ENCODE measurements at regions not wholly inside any gene's neighbourhood (a gene's known extent, or its start where the extent isn't known, plus 50 kb on each side); places are given as distances from the start of the nearest gene placed in this dataset.
"Not testable (repeated sequence)": the region's sequence is repeated elsewhere in the genome, so short reads cannot be mapped to it uniquely, and the experiment has no call there.

DNA sequence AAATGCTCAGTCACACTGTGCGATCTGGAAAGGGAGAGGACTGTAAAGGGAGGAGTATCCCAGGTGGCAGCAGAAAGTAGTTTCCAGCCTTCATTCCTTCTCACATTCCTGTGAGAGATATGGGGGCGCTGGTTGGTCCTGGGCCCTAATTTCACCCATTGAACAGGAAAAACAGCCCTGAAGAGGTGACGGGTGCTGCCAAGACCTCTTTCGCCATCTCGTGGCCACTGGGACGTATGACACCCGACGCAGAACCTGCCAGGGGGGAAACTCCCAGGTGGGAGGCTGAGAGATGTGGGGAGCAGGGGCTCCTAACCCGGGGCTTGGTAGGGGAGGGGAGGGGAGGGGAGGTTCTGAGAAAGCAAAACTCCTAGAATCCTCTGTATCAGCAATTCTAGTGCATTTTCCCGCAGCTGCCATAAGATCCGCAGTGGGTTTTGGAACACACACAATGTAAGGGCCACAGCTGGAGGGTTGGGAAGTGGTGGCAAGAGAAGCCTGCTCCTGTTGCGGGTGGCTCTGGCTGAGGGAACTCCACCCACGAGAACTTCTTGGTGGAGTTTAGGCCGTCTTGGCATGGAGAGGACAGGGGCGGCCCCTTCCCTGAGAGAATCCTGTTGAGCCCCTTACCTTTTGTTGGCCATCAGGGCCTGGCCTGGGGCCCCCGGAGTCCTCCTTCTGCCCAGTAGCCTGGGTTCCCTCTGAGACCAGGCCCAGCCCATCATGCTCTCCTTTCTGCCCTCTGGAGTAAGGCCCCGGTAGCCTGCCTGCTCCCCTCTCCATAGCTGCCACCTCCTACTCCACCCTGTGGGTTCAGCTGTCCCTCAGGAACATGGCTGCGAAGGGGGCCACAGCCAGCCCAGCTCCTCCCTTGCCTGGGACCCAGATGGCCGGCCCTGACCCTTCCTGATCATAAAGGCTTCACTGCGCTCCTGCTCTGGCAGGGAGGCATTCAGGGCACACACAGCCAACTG lies 134.1 kb downstream of the OR13H1 start:
- intact Hi-C loops (cut with micrococcal nuclease; ENCODE audit: unreplicated experiment), result loop anchor here (1.0 to 5.0 kb wide), 2 partner anchors 686 to 702 kb away; no protein-coding TSS in a partner anchor
- BruUV-seq (replicated peaks), result no TSS peak
- Mint-ChIP-seq H3K36me3 (ENCODE audit: insufficient read depth, unreplicated experiment) (peaks cover 4% of the 10 kb centered on the region), H3K27me3 (ENCODE audit: unreplicated experiment) (peaks cover 10% of the 10 kb centered on the region), H3K4me3 (ENCODE audit: low read depth, unreplicated experiment) (no peak overlapping the region), H3K4me1 (ENCODE audit: low read depth, unreplicated experiment) (no peaks in the 10 kb centered on the region), H3K27ac (ENCODE audit: unreplicated experiment) (no peak overlapping the region), H3K9me3 (ENCODE audit: low read depth, unreplicated experiment) (no peaks in the 10 kb centered on the region)
- peak; percentile 50 for DNase-seq
- TF ChIP-seq, protein P1, sequence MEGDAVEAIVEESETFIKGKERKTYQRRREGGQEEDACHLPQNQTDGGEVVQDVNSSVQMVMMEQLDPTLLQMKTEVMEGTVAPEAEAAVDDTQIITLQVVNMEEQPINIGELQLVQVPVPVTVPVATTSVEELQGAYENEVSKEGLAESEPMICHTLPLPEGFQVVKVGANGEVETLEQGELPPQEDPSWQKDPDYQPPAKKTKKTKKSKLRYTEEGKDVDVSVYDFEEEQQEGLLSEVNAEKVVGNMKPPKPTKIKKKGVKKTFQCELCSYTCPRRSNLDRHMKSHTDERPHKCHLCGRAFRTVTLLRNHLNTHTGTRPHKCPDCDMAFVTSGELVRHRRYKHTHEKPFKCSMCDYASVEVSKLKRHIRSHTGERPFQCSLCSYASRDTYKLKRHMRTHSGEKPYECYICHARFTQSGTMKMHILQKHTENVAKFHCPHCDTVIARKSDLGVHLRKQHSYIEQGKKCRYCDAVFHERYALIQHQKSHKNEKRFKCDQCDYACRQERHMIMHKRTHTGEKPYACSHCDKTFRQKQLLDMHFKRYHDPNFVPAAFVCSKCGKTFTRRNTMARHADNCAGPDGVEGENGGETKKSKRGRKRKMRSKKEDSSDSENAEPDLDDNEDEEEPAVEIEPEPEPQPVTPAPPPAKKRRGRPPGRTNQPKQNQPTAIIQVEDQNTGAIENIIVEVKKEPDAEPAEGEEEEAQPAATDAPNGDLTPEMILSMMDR (IDR thresholded peaks at IDR 0.05; ENCODE audit: unreplicated experiment), result peak; percentile 71
- CTCF ChIA-PET, result interaction anchor here (0.7 kb wide), 1 partner anchor 691 kb away, joined by 3 read pairs; no protein-coding TSS in a partner anchor

DNA sequence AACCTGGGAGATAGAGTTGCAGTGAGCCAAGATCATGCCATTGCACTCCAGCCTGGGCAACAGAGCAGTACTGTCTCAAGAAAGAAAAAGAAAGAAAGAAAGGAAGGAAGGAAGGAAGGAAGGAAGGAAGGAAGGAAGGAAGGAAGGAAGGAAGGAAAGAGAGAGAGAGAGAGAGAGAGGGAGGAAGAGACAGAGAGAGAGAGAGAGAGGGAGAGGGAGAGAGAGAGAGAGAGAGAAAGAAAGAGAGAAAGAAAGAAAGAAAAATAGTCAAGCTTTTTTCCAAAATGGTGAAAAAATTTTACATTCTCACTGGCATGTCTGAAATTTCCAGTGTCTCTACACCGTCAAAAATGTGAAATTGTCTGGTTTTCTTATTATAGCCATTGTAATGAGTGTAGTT lies 138.9 kb downstream of the OR13H1 start:
- BruUV-seq (replicated peaks); intact Hi-C loops (cut with micrococcal nuclease; ENCODE audit: unreplicated experiment); H3K4me3 Mint-ChIP-seq (ENCODE audit: low read depth, unreplicated experiment); DNase-seq; CTCF ChIA-PET; H3K36me3 Mint-ChIP-seq (ENCODE audit: insufficient read depth, unreplicated experiment); H3K9me3 Mint-ChIP-seq (ENCODE audit: low read depth, unreplicated experiment); H3K4me1 Mint-ChIP-seq (ENCODE audit: low read depth, unreplicated experiment); H3K27ac Mint-ChIP-seq (ENCODE audit: unreplicated experiment): not testable (repeated sequence)
- H3K27me3 Mint-ChIP-seq (ENCODE audit: unreplicated experiment), result peaks cover 10% of the 10 kb centered on the region

DNA sequence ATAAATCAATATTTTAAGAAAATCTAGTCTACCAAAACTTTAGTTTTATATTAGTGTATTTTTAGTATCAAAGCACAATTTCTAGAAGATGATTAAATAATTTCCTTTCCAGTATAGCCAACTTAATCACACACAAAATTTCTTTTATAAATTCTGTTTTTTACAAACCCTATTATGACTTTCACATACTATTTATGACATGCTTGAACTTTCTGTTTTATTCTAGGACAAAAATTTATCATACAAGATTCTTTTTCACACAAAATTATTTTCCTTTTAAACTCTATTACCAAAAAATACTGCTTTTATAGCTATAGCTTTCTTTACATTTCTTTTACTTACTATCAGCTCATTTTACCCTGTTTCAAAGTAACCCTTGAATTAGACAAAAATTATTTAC lies 149.5 kb downstream of the OR13H1 start:
- intact Hi-C loops (cut with micrococcal nuclease; ENCODE audit: unreplicated experiment), result no loop called here
- H3K27ac Mint-ChIP-seq (ENCODE audit: unreplicated experiment), result no peak overlapping the region
- H3K36me3 Mint-ChIP-seq (ENCODE audit: insufficient read depth, unreplicated experiment), result no peaks in the 10 kb centered on the region
- no peak overlapping the region for H3K4me3 Mint-ChIP-seq (ENCODE audit: low read depth, unreplicated experiment)
- H3K27me3 Mint-ChIP-seq (ENCODE audit: unreplicated experiment), result no peaks in the 10 kb centered on the region
- CTCF ChIA-PET, result no interaction called here
- no TSS peak for BruUV-seq (replicated peaks)
- TF ChIP-seq, protein P1 (IDR thresholded peaks at IDR 0.05; ENCODE audit: unreplicated experiment), result no peak
- no peaks in the 10 kb centered on the region for H3K4me1 Mint-ChIP-seq (ENCODE audit: low read depth, unreplicated experiment)
- DNase-seq, result no peak
- H3K9me3 Mint-ChIP-seq (ENCODE audit: low read depth, unreplicated experiment), result no peaks in the 10 kb centered on the region

DNA sequence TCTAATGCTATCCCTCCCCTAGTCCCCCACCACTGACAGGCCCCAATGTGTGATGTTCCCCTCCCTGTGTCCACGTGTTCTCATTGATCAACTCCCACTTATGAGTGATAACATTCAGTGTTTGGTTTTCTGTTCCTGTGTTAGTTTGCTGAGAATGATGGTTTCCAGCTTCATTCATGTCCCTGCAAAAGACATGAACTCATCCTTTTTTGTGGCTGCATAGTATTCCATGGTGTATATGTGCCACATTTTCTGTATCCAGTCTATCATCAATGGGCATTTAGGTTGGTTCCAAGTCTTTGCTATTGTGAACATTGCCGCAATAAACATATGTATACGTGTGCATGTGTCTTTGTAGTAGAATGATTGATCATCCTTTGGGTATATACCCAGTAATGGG lies 153.1 kb downstream of the OR13H1 start:
- H3K4me3 Mint-ChIP-seq (ENCODE audit: low read depth, unreplicated experiment); DNase-seq; H3K4me1 Mint-ChIP-seq (ENCODE audit: low read depth, unreplicated experiment); intact Hi-C loops (cut with micrococcal nuclease; ENCODE audit: unreplicated experiment); H3K9me3 Mint-ChIP-seq (ENCODE audit: low read depth, unreplicated experiment); H3K36me3 Mint-ChIP-seq (ENCODE audit: insufficient read depth, unreplicated experiment); BruUV-seq (replicated peaks); H3K27me3 Mint-ChIP-seq (ENCODE audit: unreplicated experiment); H3K27ac Mint-ChIP-seq (ENCODE audit: unreplicated experiment); CTCF ChIA-PET: not testable (repeated sequence)

DNA sequence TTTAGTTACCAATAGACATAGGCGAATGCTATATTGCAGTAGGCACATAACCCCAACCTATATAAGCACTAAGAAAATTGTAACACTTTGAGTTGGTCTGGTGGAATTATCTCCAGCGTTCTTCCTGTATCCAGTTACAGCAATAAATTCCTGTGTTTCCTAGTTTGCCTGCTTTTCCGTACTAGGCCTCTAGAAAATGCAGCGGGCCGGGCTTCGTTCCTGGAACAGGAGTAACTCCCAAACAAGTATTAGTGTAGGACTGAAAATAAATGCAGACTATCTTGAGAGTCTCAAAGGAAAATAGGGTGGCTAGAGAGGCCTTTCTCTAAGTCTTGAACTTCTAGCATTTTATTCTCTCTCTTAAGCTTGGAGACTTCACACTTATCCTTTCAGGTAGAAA lies 159.8 kb downstream of the OR13H1 start:
- BruUV-seq (replicated peaks), result no TSS peak
- Mint-ChIP-seq H3K36me3 (ENCODE audit: insufficient read depth, unreplicated experiment) (no peaks in the 10 kb centered on the region), H3K27ac (ENCODE audit: unreplicated experiment) (no peak overlapping the region), H3K9me3 (ENCODE audit: low read depth, unreplicated experiment) (peaks cover 6% of the 10 kb centered on the region), H3K4me3 (ENCODE audit: low read depth, unreplicated experiment) (no peak overlapping the region), H3K27me3 (ENCODE audit: unreplicated experiment) (no peaks in the 10 kb centered on the region), H3K4me1 (ENCODE audit: low read depth, unreplicated experiment) (no peaks in the 10 kb centered on the region)
- intact Hi-C loops (cut with micrococcal nuclease; ENCODE audit: unreplicated experiment), result no loop called here
- TF ChIP-seq, protein P1 (IDR thresholded peaks at IDR 0.05; ENCODE audit: unreplicated experiment), result no peak
- CTCF ChIA-PET, result no interaction called here
- no peak for DNase-seq

All from Calu3 (cell line).